K562 (cell line): ENCODE measurements at regions not wholly inside any gene's neighbourhood (a gene's known extent, or its start where the extent isn't known, plus 50 kb on each side); places are given as distances from the start of the nearest gene placed in this dataset.

Experiments
- ATAC-seq: fragments of 200-7000 bp; cut with Tn5 transposase; 3 replicates; pipeline ENCODE4 v1.9.1; 2020; ENCODE audit warnings: moderate library complexity
- BruUV-seq: library from RNA; stranded (reverse); fragments of 400-500 nt; replicated peaks from 2 replicates; lab custom pipeline; 2021; lab: Mats Ljungman, UMichigan
- CTCF ChIA-PET: fragments of 300-600 bp; formaldehyde crosslinking; extraction: SDS; loops from one replicate; lab custom pipeline; 2021; ENCODE audit warnings: low intra/inter-chr PET ratio; lab: Yijun Ruan, JAX
- POLR2A ChIA-PET: fragments of 300-600, 350-650 bp; sonication (Branson Sonifier 250); formaldehyde crosslinking; extraction: SDS; loops from one replicate; lab custom pipeline; 2021; ENCODE audit warnings: antibody characterized with exemption, inconsistent platforms; lab: Yijun Ruan, JAX
- DNase-seq, 4 experiments: peaks; one replicate each; pipeline versions ENCODE4 v3.0.0 to v3.0.0-alpha.2; 2011 to 2018; ENCODE audit warnings: low spot score in 3 of 4, mixed read lengths in 3 of 4; ENCODE audit errors: extremely low read depth in 1 of 4
- FAIRE-seq: peaks from 2 replicates; lab custom pipeline; 2011; peaks lifted over from hg19 to GRCh38; lab: Jason Lieb, UNC
- H2AFZ ChIP-seq: 2 replicates; pipeline ENCODE4 v1.6.0; 2011; ENCODE audit warnings: low read depth, low read length, control low read depth, inconsistent platforms
- H3K27ac ChIP-seq: fragments of 200-600 bp; 3 replicates; pipeline ENCODE4 v1.8.0; 2011; ENCODE audit warnings: low read depth, mild to moderate bottlenecking, control low read depth, inconsistent platforms, low read length, moderate library complexity, mixed read lengths; ENCODE audit errors: extremely low read depth
- H3K27me3 ChIP-seq, 2 experiments: fragments of 300-600 bp in 1 of 2; 2 replicates in 1 of 2; 3 replicates in 1 of 2; pipeline versions ENCODE4 v1.6.0 to v1.8.0; 2011; ENCODE audit warnings: inconsistent platforms in 2 of 2, low read length in 2 of 2, mild to moderate bottlenecking in 1 of 2, mixed read lengths in 1 of 2, moderate library complexity in 1 of 2; ENCODE audit not compliant: control insufficient read depth in 2 of 2, insufficient read depth in 2 of 2
- H3K36me3 ChIP-seq: fragments of 300-600 bp; 3 replicates; pipeline ENCODE4 v1.8.0; 2011; ENCODE audit warnings: mild to moderate bottlenecking, low read length, inconsistent platforms; ENCODE audit not compliant: control insufficient read depth, insufficient read depth
- H3K4me1 ChIP-seq, 2 experiments: fragments of 200-600 bp in 1 of 2; replicated peaks in 1 of 2; 2 replicates in 1 of 2; 3 replicates in 1 of 2; pipeline versions ENCODE4 v1.5.1 to v1.8.0; 2011; ENCODE audit warnings: inconsistent platforms in 2 of 2, low read length in 2 of 2, mild to moderate bottlenecking in 1 of 2, mixed read lengths in 1 of 2, moderate library complexity in 1 of 2; ENCODE audit not compliant: control insufficient read depth in 2 of 2, insufficient read depth in 2 of 2
- H3K4me2 ChIP-seq: 2 replicates; pipeline ENCODE4 v1.6.1; 2011; ENCODE audit warnings: low read length, control low read depth, inconsistent platforms, mixed read lengths; ENCODE audit not compliant: insufficient read depth
- H3K4me3 ChIP-seq: fragments of 200-600 bp; sonication (generic), shearing (Covaris generic); 2 replicates; pipeline ENCODE4 v1.5.1; 2016; ENCODE audit warnings: control low read depth, inconsistent platforms
- H3K79me2 ChIP-seq: fragments of 200-600 bp; 3 replicates; pipeline ENCODE4 v1.8.0; 2011; ENCODE audit warnings: low read length, inconsistent platforms; ENCODE audit not compliant: control insufficient read depth, insufficient read depth
- H3K9ac ChIP-seq, 2 experiments: 2 replicates each; pipeline versions ENCODE4 v1.6.0 to v1.6.1; 2011; ENCODE audit warnings: low read depth in 2 of 2, low read length in 2 of 2, control low read depth in 1 of 2, inconsistent platforms in 1 of 2, mild to moderate bottlenecking in 1 of 2, mixed read lengths in 1 of 2; ENCODE audit not compliant: insufficient read depth in 1 of 2
- H3K9me1 ChIP-seq: one replicate; pipeline ENCODE4 v1.6.0; 2011; ENCODE audit warnings: inconsistent platforms, mild to moderate bottlenecking, low read length, moderate library complexity; ENCODE audit not compliant: control insufficient read depth, insufficient read depth
- H3K9me3 ChIP-seq: replicated peaks from 2 replicates; pipeline ENCODE4 v1.5.1; 2011; ENCODE audit warnings: low read depth, low read length, inconsistent platforms; ENCODE audit not compliant: control insufficient read depth, insufficient read depth
- H4K20me1 ChIP-seq: replicated peaks from 2 replicates; pipeline ENCODE4 v1.6.1; 2011; ENCODE audit warnings: low read length, inconsistent platforms, mixed read lengths; ENCODE audit not compliant: control insufficient read depth, insufficient read depth
- HDAC1 ChIP-seq, 2 experiments: fragments of 450-650 bp; IDR thresholded peaks; 2 replicates each; pipeline ENCODE4 v1.6.1; 2016 to 2017; ENCODE audit warnings: inconsistent platforms in 1 of 2, mild to moderate bottlenecking in 1 of 2, moderate library complexity in 1 of 2
- MIER1 ChIP-seq: fragments of 450-650 bp; IDR thresholded peaks from 2 replicates; pipeline ENCODE4 v1.6.1; 2016; ENCODE audit warnings: antibody characterized with exemption, mild to moderate bottlenecking, low read depth
- NR2C1 ChIP-seq, 2 experiments: fragments of 450-650 bp; IDR thresholded peaks; 2 replicates each; pipeline ENCODE4 v1.6.1; 2017; ENCODE audit warnings: mild to moderate bottlenecking in 2 of 2, antibody characterized with exemption in 1 of 2, inconsistent platforms in 1 of 2, missing compliant biosample characterization in 1 of 2, missing genetic modification characterization in 1 of 2
- PHB2 ChIP-seq: fragments of 450-650 bp; IDR thresholded peaks from 2 replicates; pipeline ENCODE4 v1.6.1; 2017; ENCODE audit warnings: low read depth
- ZNF224 ChIP-seq: sonication (generic); formaldehyde crosslinking; IDR thresholded peaks from 2 replicates; pipeline ENCODE4 v1.8.0; 2022; ENCODE audit warnings: mild to moderate bottlenecking, missing genetic modification reagents
- WGBS: fragments of 100-300 bp; shearing (Covaris generic); methylation state at CpG from one replicate; pipeline ENCODE4 v1.1.6; 2016; ENCODE audit warnings: low coverage, mixed read lengths; ENCODE audit not compliant: insufficient coverage; ENCODE audit errors: missing lambda C conversion rate; 5-methylcytosine and 5-hydroxymethylcytosine counted together
- in situ Hi-C: fragments of 300-500 bp; cut with MboI; formaldehyde crosslinking; loops from 4 replicates; pipeline ENCODE4 v1.15.0; 2018; ENCODE audit warnings: inconsistent platforms, mixed read lengths
- intact Hi-C: fragments of 100-400 bp; cut with micrococcal nuclease; formaldehyde crosslinking; loops from 2 replicates; pipeline ENCODE4 v1.14.2; 2022
- TF ChIP-seq, protein P1 (sequence below): sonication (generic); formaldehyde crosslinking; IDR thresholded peaks from 2 replicates; pipeline ENCODE4 v1.8.1; 2023; ENCODE audit warnings: mild to moderate bottlenecking, missing genetic modification reagents

DNA sequence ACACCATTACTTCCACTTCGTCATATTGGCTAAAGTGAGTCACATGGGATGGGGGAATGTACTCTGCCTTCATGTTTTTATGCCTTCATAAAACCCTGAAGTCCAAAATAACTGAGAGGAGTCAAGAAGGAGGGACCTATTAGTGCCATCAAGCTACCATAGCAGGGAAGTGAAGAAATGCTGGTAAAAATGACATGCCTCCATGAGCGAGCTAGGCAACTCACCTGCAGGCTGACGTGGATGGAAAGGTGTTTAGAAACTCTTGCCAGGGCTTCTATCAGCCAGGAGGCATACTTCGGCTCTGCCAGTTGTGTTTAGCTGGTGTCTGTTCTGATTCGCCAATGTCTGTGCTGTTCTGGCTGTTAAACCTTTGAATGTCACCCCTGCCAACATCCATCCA, 424.4 kb upstream of the USP24 start:
- Histone ChIP-seq H3K79me2 (no peaks in the 10 kb centered on the region), H3K4me3 (no peak overlapping the region), H3K9ac (no peak overlapping the region), H4K20me1 (no peaks in the 10 kb centered on the region), H3K9me3 (no peaks in the 10 kb centered on the region), H3K27ac (no peak overlapping the region), H3K27me3 (no peaks in the 10 kb centered on the region), H3K36me3 (no peaks in the 10 kb centered on the region), H3K9me1 (no peaks in the 10 kb centered on the region), H3K4me1 (no peaks in the 10 kb centered on the region), H2AFZ (no peak overlapping the region), H3K4me2 (no peak overlapping the region)
- ChIA-PET POLR2A (no interaction called here), CTCF (no interaction called here)
- FAIRE-seq (no peak), ATAC-seq (no peak), DNase-seq (no peak)
- TF ChIP-seq, protein P1, sequence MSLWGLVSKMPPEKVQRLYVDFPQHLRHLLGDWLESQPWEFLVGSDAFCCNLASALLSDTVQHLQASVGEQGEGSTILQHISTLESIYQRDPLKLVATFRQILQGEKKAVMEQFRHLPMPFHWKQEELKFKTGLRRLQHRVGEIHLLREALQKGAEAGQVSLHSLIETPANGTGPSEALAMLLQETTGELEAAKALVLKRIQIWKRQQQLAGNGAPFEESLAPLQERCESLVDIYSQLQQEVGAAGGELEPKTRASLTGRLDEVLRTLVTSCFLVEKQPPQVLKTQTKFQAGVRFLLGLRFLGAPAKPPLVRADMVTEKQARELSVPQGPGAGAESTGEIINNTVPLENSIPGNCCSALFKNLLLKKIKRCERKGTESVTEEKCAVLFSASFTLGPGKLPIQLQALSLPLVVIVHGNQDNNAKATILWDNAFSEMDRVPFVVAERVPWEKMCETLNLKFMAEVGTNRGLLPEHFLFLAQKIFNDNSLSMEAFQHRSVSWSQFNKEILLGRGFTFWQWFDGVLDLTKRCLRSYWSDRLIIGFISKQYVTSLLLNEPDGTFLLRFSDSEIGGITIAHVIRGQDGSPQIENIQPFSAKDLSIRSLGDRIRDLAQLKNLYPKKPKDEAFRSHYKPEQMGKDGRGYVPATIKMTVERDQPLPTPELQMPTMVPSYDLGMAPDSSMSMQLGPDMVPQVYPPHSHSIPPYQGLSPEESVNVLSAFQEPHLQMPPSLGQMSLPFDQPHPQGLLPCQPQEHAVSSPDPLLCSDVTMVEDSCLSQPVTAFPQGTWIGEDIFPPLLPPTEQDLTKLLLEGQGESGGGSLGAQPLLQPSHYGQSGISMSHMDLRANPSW (CRISPR knock-in tag), result no peak
- TF ChIP-seq NR2C1 (IDR thresholded peaks at IDR 0.05) (no peak), NR2C1 (tag; IDR thresholded peaks at IDR 0.05) (no peak), HDAC1 (IDR thresholded peaks at IDR 0.05) (no peak), PHB2 (no peak), MIER1 (no peak), ZNF224 (no peak)
- 0% methylated on average over 5 of the region's 5 CpGs for WGBS
- BruUV-seq, result no TSS peak
- intact Hi-C loops (no loop called here), in situ Hi-C loops (no loop called here)
